Mammary epithelial cell (primary cell): ENCODE measurements at regions not wholly inside any gene's neighbourhood (a gene's known extent, or its start where the extent isn't known, plus 50 kb on each side); places are given as distances from the start of the nearest gene placed in this dataset.

Source experiments
- CTCF ChIP-seq, 2 donors: IDR thresholded peaks in 1 of 2; conservative IDR thresholded peaks in 1 of 2; 2 replicates each; pipeline ENCODE4 v1.5.1; 2011 to 2012; ENCODE audit warnings: inconsistent platforms in 2 of 2, low read length in 2 of 2, mild to moderate bottlenecking in 2 of 2, control low read depth in 1 of 2, low read depth in 1 of 2; ENCODE audit not compliant: insufficient read depth in 1 of 2; ENCODE audit errors: extremely low read depth in 1 of 2
- EZH2 ChIP-seq: IDR thresholded peaks from 2 replicates; pipeline ENCODE4 v1.6.1; 2012; ENCODE audit warnings: low read length, inconsistent platforms, borderline replicate concordance

- TF ChIP-seq CTCF (conservative IDR thresholded peaks at IDR 0.05 in 1 of 2, IDR thresholded peaks at IDR 0.05 in 1 of 2; ENCODE audit: extremely low read depth in 1 of 2, insufficient read depth in 1 of 2, low read depth in 1 of 2, low read length in 2 of 2) (no peak), EZH2 (no peak)
These were observed 238.6 kb downstream of the TFAP2B start for GRCh38 chr6:51057296-51057695.
